ENCODE measurements at regions not wholly inside any gene's neighbourhood (a gene's known extent, or its start where the extent isn't known, plus 50 kb on each side); places are given as distances from the start of the nearest gene placed in this dataset.

GRCh38 chr1:43037466-43037865, 78.8 kb upstream of the SLC2A1 start:
- TF ChIP-seq CTCF (IDR thresholded peaks at IDR 0.05; ENCODE audit: insufficient read depth, low read length, poor library complexity, severe bottlenecking) = no peak
- Histone ChIP-seq H3K4me3 (ENCODE audit: low read depth, low read length) (no peak overlapping the region), H3K27me3 (ENCODE audit: control insufficient read depth, insufficient read depth, low read length) (no peaks in the 10 kb centered on the region), H3K36me3 (ENCODE audit: control insufficient read depth, insufficient read depth, low read length) (no peaks in the 10 kb centered on the region)
- no peak for DNase-seq (ENCODE audit: low read depth)

GRCh38 chr1:43036932-43037331, 78.3 kb upstream of the SLC2A1 start:
- no peaks in the 10 kb centered on the region for H3K27me3 ChIP-seq (ENCODE audit: control insufficient read depth, insufficient read depth, low read length)
- no peaks in the 10 kb centered on the region for H3K36me3 ChIP-seq (ENCODE audit: control insufficient read depth, insufficient read depth, low read length)
- no peak for DNase-seq (ENCODE audit: low read depth)
- H3K4me3 ChIP-seq (ENCODE audit: low read depth, low read length) = no peak overlapping the region
- TF ChIP-seq CTCF (IDR thresholded peaks at IDR 0.05; ENCODE audit: insufficient read depth, low read length, poor library complexity, severe bottlenecking) = no peak

- Histone ChIP-seq H3K27me3 (ENCODE audit: control insufficient read depth, insufficient read depth, low read length) (no peaks in the 10 kb centered on the region), H3K4me3 (ENCODE audit: low read depth, low read length) (no peak overlapping the region), H3K36me3 (ENCODE audit: control insufficient read depth, insufficient read depth, low read length) (no peaks in the 10 kb centered on the region)
- DNase-seq (ENCODE audit: low read depth) = no peak
- no peak for TF ChIP-seq CTCF (IDR thresholded peaks at IDR 0.05; ENCODE audit: insufficient read depth, low read length, poor library complexity, severe bottlenecking)
These were observed 77.4 kb upstream of the SLC2A1 start for GRCh38 chr1:43035821-43036741.

- Histone ChIP-seq H3K36me3 (ENCODE audit: control insufficient read depth, insufficient read depth, low read length) (no peaks in the 10 kb centered on the region), H3K4me3 (ENCODE audit: low read depth, low read length) (no peak overlapping the region), H3K27me3 (ENCODE audit: control insufficient read depth, insufficient read depth, low read length) (no peaks in the 10 kb centered on the region)
- no peak for DNase-seq (ENCODE audit: low read depth)
- no peak for TF ChIP-seq CTCF (IDR thresholded peaks at IDR 0.05; ENCODE audit: insufficient read depth, low read length, poor library complexity, severe bottlenecking)
These were observed 76.1 kb upstream of the SLC2A1 start for GRCh38 chr1:43034778-43035177.

GRCh38 chr1:43034195-43034658, 75.6 kb upstream of the SLC2A1 start:
- DNase-seq (ENCODE audit: low read depth) = no peak
- no peak for TF ChIP-seq CTCF (IDR thresholded peaks at IDR 0.05; ENCODE audit: insufficient read depth, low read length, poor library complexity, severe bottlenecking)
- Histone ChIP-seq H3K27me3 (ENCODE audit: control insufficient read depth, insufficient read depth, low read length) (no peaks in the 10 kb centered on the region), H3K36me3 (ENCODE audit: control insufficient read depth, insufficient read depth, low read length) (no peaks in the 10 kb centered on the region), H3K4me3 (ENCODE audit: low read depth, low read length) (no peak overlapping the region)

All from kidney epithelial cell (primary cell).